Duodenal mucosa (tissue), 2 donors: ENCODE measurements at regions not wholly inside any gene's neighbourhood (a gene's known extent, or its start where the extent isn't known, plus 50 kb on each side); places are given as distances from the start of the nearest gene placed in this dataset.
A peak's percentile ranks its signal among the peaks of the same experiment; 100 is the strongest.

Experiments used
- H3K27ac ChIP-seq: one replicate; pipeline ENCODE4 v1.7.0; 2013; ENCODE audit warnings: low read depth, low read length
- H3K27me3 ChIP-seq, 2 donors: one replicate each; pipeline ENCODE4 v1.7.0; 2013; ENCODE audit warnings: low read length in 2 of 2, control low read depth in 1 of 2; ENCODE audit not compliant: insufficient read depth in 2 of 2, control insufficient read depth in 1 of 2
- H3K36me3 ChIP-seq, 2 donors: one replicate each; pipeline ENCODE4 v1.7.0; 2013; ENCODE audit warnings: low read length in 2 of 2, control low read depth in 1 of 2; ENCODE audit not compliant: insufficient read depth in 2 of 2, control insufficient read depth in 1 of 2
- H3K4me1 ChIP-seq, 2 donors: one replicate each; pipeline ENCODE4 v1.7.0; 2013; ENCODE audit warnings: low read length in 2 of 2, control low read depth in 1 of 2; ENCODE audit not compliant: insufficient read depth in 2 of 2, control insufficient read depth in 1 of 2
- H3K4me3 ChIP-seq, 2 donors: one replicate each; pipeline ENCODE4 v1.7.0; 2013; ENCODE audit warnings: low read length in 2 of 2, low read depth in 1 of 2
- H3K9ac ChIP-seq, 2 donors: one replicate each; pipeline ENCODE4 v1.7.0; 2013; ENCODE audit warnings: low read length in 2 of 2, low read depth in 1 of 2
- H3K9me3 ChIP-seq, 2 donors: one replicate each; pipeline ENCODE4 v1.7.0; 2013; ENCODE audit warnings: low read length in 2 of 2, control low read depth in 1 of 2; ENCODE audit not compliant: control insufficient read depth in 1 of 2

GRCh38 chr2:105582952-105583660, 161.6 kb upstream of the NCK2 start:
- Histone ChIP-seq H3K4me1 (peaks cover 17 to 36% of the 10 kb centered on the region in 2 donors), H3K27me3 (no peaks in the 10 kb centered on the region), H3K9ac (peak overlapping the region in 1 of 2 donors; percentile 46), H3K36me3 (no peaks in the 10 kb centered on the region), H3K27ac (peak overlapping the region; percentile 37), H3K4me3 (peak overlapping the region in 1 of 2 donors; percentile 32), H3K9me3 (no peaks in the 10 kb centered on the region)

GRCh38 chr2:105581555-105581944, 163.2 kb upstream of the NCK2 start:
- H3K9me3 ChIP-seq = no peaks in the 10 kb centered on the region
- no peaks in the 10 kb centered on the region for H3K27me3 ChIP-seq
- no peak overlapping the region for H3K4me3 ChIP-seq
- no peak overlapping the region for H3K27ac ChIP-seq
- H3K4me1 ChIP-seq = peaks cover 21 to 41% of the 10 kb centered on the region in 2 donors
- H3K9ac ChIP-seq = no peak overlapping the region
- H3K36me3 ChIP-seq = no peaks in the 10 kb centered on the region

GRCh38 chr2:105580870-105581554, 163.7 kb upstream of the NCK2 start:
- Histone ChIP-seq H3K4me1 (peaks cover 24 to 46% of the 10 kb centered on the region in 2 donors), H3K27ac (no peak overlapping the region), H3K9ac (no peak overlapping the region)

GRCh38 chr2:105580216-105580615, 164.5 kb upstream of the NCK2 start:
- H3K27me3 ChIP-seq = no peaks in the 10 kb centered on the region
- H3K36me3 ChIP-seq = no peaks in the 10 kb centered on the region
- no peaks in the 10 kb centered on the region for H3K9me3 ChIP-seq
- H3K27ac ChIP-seq = no peak overlapping the region
- no peak overlapping the region for H3K9ac ChIP-seq
- H3K4me1 ChIP-seq = peaks cover 32 to 54% of the 10 kb centered on the region in 2 donors
- no peak overlapping the region for H3K4me3 ChIP-seq

More at GRCh38 chr2:105580870-105581554, 163.7 kb upstream of the NCK2 start:
- Histone ChIP-seq H3K9me3 (no peaks in the 10 kb centered on the region), H3K36me3 (no peaks in the 10 kb centered on the region), H3K4me3 (no peak overlapping the region), H3K27me3 (no peaks in the 10 kb centered on the region)

- no peaks in the 10 kb centered on the region for H3K36me3 ChIP-seq
- no peaks in the 10 kb centered on the region for H3K27me3 ChIP-seq
- no peak overlapping the region for H3K4me3 ChIP-seq
- H3K9ac ChIP-seq = no peak overlapping the region
- no peak overlapping the region for H3K27ac ChIP-seq
- H3K4me1 ChIP-seq = peaks cover 38 to 50% of the 10 kb centered on the region in 2 donors
- H3K9me3 ChIP-seq = no peaks in the 10 kb centered on the region
Observed at GRCh38 chr2:105578166-105578565, 166.5 kb upstream of the NCK2 start.

- H3K4me1 ChIP-seq = peaks cover 36 to 52% of the 10 kb centered on the region in 2 donors
- no peaks in the 10 kb centered on the region for H3K9me3 ChIP-seq
- no peak overlapping the region for H3K9ac ChIP-seq
- H3K4me3 ChIP-seq = no peak overlapping the region
- no peaks in the 10 kb centered on the region for H3K36me3 ChIP-seq
- no peak overlapping the region for H3K27ac ChIP-seq
- H3K27me3 ChIP-seq = no peaks in the 10 kb centered on the region
Observed at GRCh38 chr2:105577762-105578161, 166.9 kb upstream of the NCK2 start.

GRCh38 chr2:105576440-105577241, 168.1 kb upstream of the NCK2 start:
- no peaks in the 10 kb centered on the region for H3K36me3 ChIP-seq
- no peaks in the 10 kb centered on the region for H3K27me3 ChIP-seq
- H3K9ac ChIP-seq = peak overlapping the region; percentile 40 to 42
- H3K27ac ChIP-seq = no peak overlapping the region
- H3K4me1 ChIP-seq = peaks cover 31 to 42% of the 10 kb centered on the region in 2 donors
- no peaks in the 10 kb centered on the region for H3K9me3 ChIP-seq
- peak overlapping the region in 1 of 2 donors; percentile 41 for H3K4me3 ChIP-seq

- no peaks in the 10 kb centered on the region for H3K9me3 ChIP-seq
- H3K4me3 ChIP-seq = peak overlapping the region; percentile 18 to 41
Observed at GRCh38 chr2:105576050-105576439, 168.7 kb upstream of the NCK2 start.

GRCh38 chr2:105575499-105576025, 169.2 kb upstream of the NCK2 start:
- Histone ChIP-seq H3K36me3 (no peaks in the 10 kb centered on the region), H3K4me1 (peaks cover 28 to 41% of the 10 kb centered on the region in 2 donors), H3K9me3 (no peaks in the 10 kb centered on the region), H3K27me3 (no peaks in the 10 kb centered on the region), H3K4me3 (peak overlapping the region; percentile 18 to 41), H3K27ac (no peak overlapping the region), H3K9ac (peak overlapping the region; percentile 41 to 42)

More at GRCh38 chr2:105576050-105576439, 168.7 kb upstream of the NCK2 start:
- Histone ChIP-seq H3K4me1 (peaks cover 29 to 41% of the 10 kb centered on the region in 2 donors), H3K27ac (no peak overlapping the region), H3K36me3 (no peaks in the 10 kb centered on the region), H3K27me3 (no peaks in the 10 kb centered on the region), H3K9ac (peak overlapping the region; percentile 41 to 42)
